ENCODE measurements at regions not wholly inside any gene's neighbourhood (a gene's known extent, or its start where the extent isn't known, plus 50 kb on each side); places are given as distances from the start of the nearest gene placed in this dataset.

GRCh38 chr3:177300842-177301241 is 103.6 kb upstream of the TBL1XR1 start:
- Histone ChIP-seq H3K27me3 (ENCODE audit: control insufficient read depth, insufficient read depth, low read length) (no peaks in the 10 kb centered on the region), H3K27ac (ENCODE audit: low read depth, low read length) (no peak overlapping the region), H3K4me1 (ENCODE audit: control insufficient read depth, insufficient read depth, low read length) (no peaks in the 10 kb centered on the region), H3K36me3 (ENCODE audit: control insufficient read depth, insufficient read depth, low read length) (no peaks in the 10 kb centered on the region), H3K4me3 (ENCODE audit: low read depth, low read length) (no peak overlapping the region), H3K9ac (ENCODE audit: low read length) (no peak overlapping the region), H3K9me3 (ENCODE audit: control insufficient read depth, insufficient read depth, low read depth, low read length) (no peaks in the 10 kb centered on the region)

DNA sequence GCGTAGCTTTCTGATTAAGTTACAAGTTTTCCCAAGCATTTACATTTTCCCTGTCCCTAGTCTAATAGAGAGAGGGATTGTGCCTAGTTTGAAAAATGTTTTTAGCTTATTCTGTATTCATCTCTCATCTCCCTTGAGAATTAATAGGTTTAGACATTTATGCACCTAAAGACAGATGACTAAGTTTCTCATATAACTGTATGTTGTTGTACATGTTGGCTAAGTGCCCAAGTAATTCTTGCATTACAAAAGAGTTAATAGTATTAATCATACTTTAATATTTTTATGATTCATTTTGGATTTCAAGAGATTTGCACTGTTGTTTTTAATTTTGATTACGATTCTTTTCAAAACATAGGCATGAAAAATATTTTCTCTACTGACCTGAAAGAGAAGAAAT is 109.0 kb upstream of the TBL1XR1 start:
- no peaks in the 10 kb centered on the region for H3K4me1 ChIP-seq (ENCODE audit: control insufficient read depth, insufficient read depth, low read length)

GRCh38 chr3:177307391-177307790 is 110.1 kb upstream of the TBL1XR1 start:
- Histone ChIP-seq H3K9me3 (ENCODE audit: control insufficient read depth, insufficient read depth, low read depth, low read length) (peaks cover 13% of the 10 kb centered on the region; the same call in 1 of the 2 replicates), H3K36me3 (ENCODE audit: control insufficient read depth, insufficient read depth, low read length) (no peaks in the 10 kb centered on the region), H3K4me1 (ENCODE audit: control insufficient read depth, insufficient read depth, low read length) (no peaks in the 10 kb centered on the region), H3K27ac (ENCODE audit: low read depth, low read length) (no peak overlapping the region), H3K27me3 (ENCODE audit: control insufficient read depth, insufficient read depth, low read length) (no peaks in the 10 kb centered on the region), H3K4me3 (ENCODE audit: low read depth, low read length) (no peak overlapping the region), H3K9ac (ENCODE audit: low read length) (no peak overlapping the region)

More for the DNA sequence above, 109.0 kb upstream of the TBL1XR1 start:
- H3K4me3 ChIP-seq (ENCODE audit: low read depth, low read length): no peak overlapping the region
- peaks cover 13% of the 10 kb centered on the region; the same call in 1 of the 2 replicates for H3K9me3 ChIP-seq (ENCODE audit: control insufficient read depth, insufficient read depth, low read depth, low read length)
- no peak overlapping the region for H3K27ac ChIP-seq (ENCODE audit: low read depth, low read length)
- H3K9ac ChIP-seq (ENCODE audit: low read length): no peak overlapping the region
- H3K36me3 ChIP-seq (ENCODE audit: control insufficient read depth, insufficient read depth, low read length): no peaks in the 10 kb centered on the region
- H3K27me3 ChIP-seq (ENCODE audit: control insufficient read depth, insufficient read depth, low read length): no peaks in the 10 kb centered on the region

- Histone ChIP-seq H3K27ac (ENCODE audit: low read depth, low read length) (no peak overlapping the region), H3K27me3 (ENCODE audit: control insufficient read depth, insufficient read depth, low read length) (no peaks in the 10 kb centered on the region), H3K4me3 (ENCODE audit: low read depth, low read length) (no peak overlapping the region), H3K9ac (ENCODE audit: low read length) (no peak overlapping the region), H3K4me1 (ENCODE audit: control insufficient read depth, insufficient read depth, low read length) (no peaks in the 10 kb centered on the region), H3K36me3 (ENCODE audit: control insufficient read depth, insufficient read depth, low read length) (no peaks in the 10 kb centered on the region), H3K9me3 (ENCODE audit: control insufficient read depth, insufficient read depth, low read depth, low read length) (peaks cover 13% of the 10 kb centered on the region; the same call in 1 of the 2 replicates)
These were observed 110.5 kb upstream of the TBL1XR1 start for GRCh38 chr3:177307826-177308225.

GRCh38 chr3:177308286-177308685 is 111.0 kb upstream of the TBL1XR1 start:
- Histone ChIP-seq H3K4me3 (ENCODE audit: low read depth, low read length) (no peak overlapping the region), H3K4me1 (ENCODE audit: control insufficient read depth, insufficient read depth, low read length) (no peaks in the 10 kb centered on the region), H3K27me3 (ENCODE audit: control insufficient read depth, insufficient read depth, low read length) (no peaks in the 10 kb centered on the region), H3K27ac (ENCODE audit: low read depth, low read length) (no peak overlapping the region), H3K36me3 (ENCODE audit: control insufficient read depth, insufficient read depth, low read length) (no peaks in the 10 kb centered on the region), H3K9me3 (ENCODE audit: control insufficient read depth, insufficient read depth, low read depth, low read length) (peaks cover 13% of the 10 kb centered on the region; the same call in 1 of the 2 replicates), H3K9ac (ENCODE audit: low read length) (no peak overlapping the region)

DNA sequence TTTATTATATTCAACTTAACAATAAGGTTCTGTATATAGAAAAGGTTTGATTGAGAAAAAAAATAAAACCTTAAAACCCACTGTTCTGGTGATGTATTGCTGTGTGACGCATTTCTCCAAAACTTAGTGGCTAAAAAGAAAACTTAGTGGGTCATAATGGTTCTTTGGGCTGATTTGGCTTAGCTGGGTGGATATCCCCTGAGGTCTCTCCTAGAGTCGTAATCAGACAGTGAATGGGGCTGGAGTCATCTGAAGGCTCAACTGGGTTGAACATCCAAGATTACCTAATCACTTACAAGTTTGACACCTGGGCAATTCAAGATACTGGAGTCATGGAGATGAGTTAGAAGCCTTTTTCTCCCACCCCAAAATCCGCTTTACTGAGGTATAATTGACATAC is 111.6 kb upstream of the TBL1XR1 start:
- H3K27me3 ChIP-seq (ENCODE audit: control insufficient read depth, insufficient read depth, low read length): no peaks in the 10 kb centered on the region
- H3K9me3 ChIP-seq (ENCODE audit: control insufficient read depth, insufficient read depth, low read depth, low read length): peaks cover 13% of the 10 kb centered on the region; the same call in 1 of the 2 replicates
- H3K36me3 ChIP-seq (ENCODE audit: control insufficient read depth, insufficient read depth, low read length): no peaks in the 10 kb centered on the region
- no peak overlapping the region for H3K27ac ChIP-seq (ENCODE audit: low read depth, low read length)
- H3K9ac ChIP-seq (ENCODE audit: low read length): no peak overlapping the region
- no peaks in the 10 kb centered on the region for H3K4me1 ChIP-seq (ENCODE audit: control insufficient read depth, insufficient read depth, low read length)
- H3K4me3 ChIP-seq (ENCODE audit: low read depth, low read length): no peak overlapping the region

GRCh38 chr3:177312491-177312890 is 115.2 kb upstream of the TBL1XR1 start:
- Histone ChIP-seq H3K27me3 (ENCODE audit: control insufficient read depth, insufficient read depth, low read length) (no peaks in the 10 kb centered on the region), H3K9me3 (ENCODE audit: control insufficient read depth, insufficient read depth, low read depth, low read length) (peaks cover 16% of the 10 kb centered on the region), H3K4me1 (ENCODE audit: control insufficient read depth, insufficient read depth, low read length) (no peaks in the 10 kb centered on the region), H3K4me3 (ENCODE audit: low read depth, low read length) (no peak overlapping the region), H3K36me3 (ENCODE audit: control insufficient read depth, insufficient read depth, low read length) (no peaks in the 10 kb centered on the region), H3K9ac (ENCODE audit: low read length) (no peak overlapping the region), H3K27ac (ENCODE audit: low read depth, low read length) (no peak overlapping the region)

- H3K27ac ChIP-seq (ENCODE audit: low read depth, low read length): no peak overlapping the region
- no peak overlapping the region for H3K4me3 ChIP-seq (ENCODE audit: low read depth, low read length)
- no peaks in the 10 kb centered on the region for H3K27me3 ChIP-seq (ENCODE audit: control insufficient read depth, insufficient read depth, low read length)
- no peak overlapping the region for H3K9ac ChIP-seq (ENCODE audit: low read length)
- H3K36me3 ChIP-seq (ENCODE audit: control insufficient read depth, insufficient read depth, low read length): no peaks in the 10 kb centered on the region
- H3K9me3 ChIP-seq (ENCODE audit: control insufficient read depth, insufficient read depth, low read depth, low read length): peaks cover 14% of the 10 kb centered on the region
- H3K4me1 ChIP-seq (ENCODE audit: control insufficient read depth, insufficient read depth, low read length): no peaks in the 10 kb centered on the region
These were observed 117.6 kb upstream of the TBL1XR1 start for GRCh38 chr3:177314897-177315296.

DNA sequence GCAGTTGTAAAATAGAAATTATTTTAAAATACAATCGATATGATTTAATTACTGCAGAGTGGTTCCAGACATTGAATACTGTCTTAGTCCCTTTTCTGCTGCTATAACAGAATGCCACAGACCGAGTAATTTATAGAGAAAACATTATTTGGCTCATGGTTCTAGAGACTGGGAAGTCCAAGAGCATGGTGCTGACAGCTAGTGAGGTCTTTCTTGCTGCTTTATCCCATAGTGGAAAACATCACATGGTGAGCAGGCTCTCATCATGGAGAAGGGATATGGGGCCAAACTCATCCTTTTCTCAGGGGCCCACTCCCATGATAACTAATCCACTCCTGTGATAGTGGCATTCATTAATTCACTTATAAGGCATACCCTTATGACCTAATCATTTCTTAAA is 120.0 kb upstream of the TBL1XR1 start:
- peaks cover 7% of the 10 kb centered on the region for H3K9me3 ChIP-seq (ENCODE audit: control insufficient read depth, insufficient read depth, low read depth, low read length)
- no peaks in the 10 kb centered on the region for H3K27me3 ChIP-seq (ENCODE audit: control insufficient read depth, insufficient read depth, low read length)
- H3K27ac ChIP-seq (ENCODE audit: low read depth, low read length): no peak overlapping the region
- H3K36me3 ChIP-seq (ENCODE audit: control insufficient read depth, insufficient read depth, low read length): no peaks in the 10 kb centered on the region
- no peak overlapping the region for H3K9ac ChIP-seq (ENCODE audit: low read length)
- H3K4me3 ChIP-seq (ENCODE audit: low read depth, low read length): no peak overlapping the region
- H3K4me1 ChIP-seq (ENCODE audit: control insufficient read depth, insufficient read depth, low read length): peaks cover 4% of the 10 kb centered on the region; the same call in 1 of the 2 replicates

DNA sequence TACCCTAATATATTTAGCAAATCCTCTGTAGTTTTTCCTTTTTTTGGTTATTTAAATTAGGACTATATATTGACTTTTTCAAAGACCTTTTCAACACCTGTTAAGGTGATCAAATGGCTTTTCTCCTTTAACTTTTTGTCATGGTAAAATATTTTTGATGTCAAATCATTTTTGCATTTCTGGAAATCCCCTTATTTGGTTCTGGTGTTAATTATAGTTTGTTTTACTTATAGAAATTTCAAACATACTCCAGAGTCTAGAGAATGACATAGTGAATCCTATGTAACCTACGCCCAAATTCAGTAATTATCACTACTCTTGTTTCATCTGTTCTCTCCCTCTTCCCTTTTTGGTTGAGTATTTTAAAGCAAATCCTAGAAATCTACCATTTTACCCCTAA is 121.3 kb upstream of the TBL1XR1 start:
- H3K4me3 ChIP-seq (ENCODE audit: low read depth, low read length): no peak overlapping the region
- no peaks in the 10 kb centered on the region for H3K36me3 ChIP-seq (ENCODE audit: control insufficient read depth, insufficient read depth, low read length)
- H3K27ac ChIP-seq (ENCODE audit: low read depth, low read length): no peak overlapping the region
- H3K9ac ChIP-seq (ENCODE audit: low read length): no peak overlapping the region
- peaks cover 4% of the 10 kb centered on the region; the same call in 1 of the 2 replicates for H3K4me1 ChIP-seq (ENCODE audit: control insufficient read depth, insufficient read depth, low read length)
- peaks cover 7% of the 10 kb centered on the region for H3K9me3 ChIP-seq (ENCODE audit: control insufficient read depth, insufficient read depth, low read depth, low read length)
- no peaks in the 10 kb centered on the region for H3K27me3 ChIP-seq (ENCODE audit: control insufficient read depth, insufficient read depth, low read length)

- Histone ChIP-seq H3K4me1 (ENCODE audit: control insufficient read depth, insufficient read depth, low read length) (peaks cover 4% of the 10 kb centered on the region; the same call in 1 of the 2 replicates), H3K9me3 (ENCODE audit: control insufficient read depth, insufficient read depth, low read depth, low read length) (peaks cover 7% of the 10 kb centered on the region), H3K36me3 (ENCODE audit: control insufficient read depth, insufficient read depth, low read length) (no peaks in the 10 kb centered on the region), H3K4me3 (ENCODE audit: low read depth, low read length) (no peak overlapping the region), H3K27me3 (ENCODE audit: control insufficient read depth, insufficient read depth, low read length) (no peaks in the 10 kb centered on the region), H3K9ac (ENCODE audit: low read length) (no peak overlapping the region), H3K27ac (ENCODE audit: low read depth, low read length) (no peak overlapping the region)
These were observed 123.5 kb upstream of the TBL1XR1 start for GRCh38 chr3:177320765-177321247.

DNA sequence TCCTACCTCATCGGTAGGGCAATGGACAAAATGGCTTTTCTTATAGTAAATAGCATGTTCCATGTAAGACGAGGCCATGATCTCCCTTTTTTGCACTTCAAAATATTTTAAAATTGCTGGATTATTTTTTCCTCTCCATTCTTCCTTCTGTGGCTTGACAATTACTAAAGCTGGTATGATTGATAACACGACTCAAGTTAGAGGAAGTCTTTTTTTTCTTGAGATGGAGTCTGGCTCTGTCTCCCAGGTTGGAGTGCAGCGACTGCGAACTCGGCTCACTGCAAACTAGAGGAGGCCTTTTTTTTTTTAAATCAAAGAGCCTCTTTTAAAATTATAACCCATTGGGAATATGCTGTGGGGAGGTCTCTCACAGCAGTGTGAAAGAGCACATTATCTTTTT is 124.5 kb upstream of the TBL1XR1 start:
- Histone ChIP-seq H3K36me3 (ENCODE audit: control insufficient read depth, insufficient read depth, low read length) (no peaks in the 10 kb centered on the region), H3K4me1 (ENCODE audit: control insufficient read depth, insufficient read depth, low read length) (peaks cover 4% of the 10 kb centered on the region; the same call in 1 of the 2 replicates), H3K27ac (ENCODE audit: low read depth, low read length) (no peak overlapping the region)

More for the DNA sequence above, 124.5 kb upstream of the TBL1XR1 start:
- H3K9ac ChIP-seq (ENCODE audit: low read length): no peak overlapping the region
- H3K9me3 ChIP-seq (ENCODE audit: control insufficient read depth, insufficient read depth, low read depth, low read length): peaks cover 7% of the 10 kb centered on the region
- H3K4me3 ChIP-seq (ENCODE audit: low read depth, low read length): no peak overlapping the region
- H3K27me3 ChIP-seq (ENCODE audit: control insufficient read depth, insufficient read depth, low read length): no peaks in the 10 kb centered on the region

Measured in HUES6 (cell line).